ENCODE measurements at regions not wholly inside any gene's neighbourhood (a gene's known extent, or its start where the extent isn't known, plus 50 kb on each side); places are given as distances from the start of the nearest gene placed in this dataset.

GRCh38 chr15:95958382-95958781, 372.1 kb upstream of the NR2F2 start:
- DNase-seq (ENCODE audit: low read depth) = no peak

- no peak for DNase-seq (ENCODE audit: low read depth)
Observed at GRCh38 chr15:95968856-95969255, 361.6 kb upstream of the NR2F2 start.

GRCh38 chr15:95970326-95970725, 360.2 kb upstream of the NR2F2 start:
- DNase-seq (ENCODE audit: low read depth) = no peak

- DNase-seq (ENCODE audit: low read depth) = no peak
Observed at GRCh38 chr15:95972041-95972553, 358.4 kb upstream of the NR2F2 start.

- DNase-seq (ENCODE audit: low read depth) = no peak
Observed at GRCh38 chr15:95972812-95973211, 357.7 kb upstream of the NR2F2 start.

GRCh38 chr15:95973566-95974256, 356.8 kb upstream of the NR2F2 start:
- no peak for DNase-seq (ENCODE audit: low read depth)

- no peak for DNase-seq (ENCODE audit: low read depth)
Observed at GRCh38 chr15:95975212-95975611, 355.3 kb upstream of the NR2F2 start.

- no peak for DNase-seq (ENCODE audit: low read depth)
Observed at GRCh38 chr15:95979286-95979685, 351.2 kb upstream of the NR2F2 start.

- no peak for DNase-seq (ENCODE audit: low read depth)
Observed at GRCh38 chr15:95981209-95981608, 349.3 kb upstream of the NR2F2 start.

GRCh38 chr15:95987299-95987698, 343.2 kb upstream of the NR2F2 start:
- no peak for DNase-seq (ENCODE audit: low read depth)

- DNase-seq (ENCODE audit: low read depth) = no peak
Observed at GRCh38 chr15:95987886-95988573, 342.5 kb upstream of the NR2F2 start.

- DNase-seq (ENCODE audit: low read depth) = no peak
Observed at GRCh38 chr15:95988574-95988887, 342.0 kb upstream of the NR2F2 start.

- no peak for DNase-seq (ENCODE audit: low read depth)
Observed at GRCh38 chr15:95989392-95989791, 341.1 kb upstream of the NR2F2 start.

GRCh38 chr15:95990833-95991232, 339.7 kb upstream of the NR2F2 start:
- no peak for DNase-seq (ENCODE audit: low read depth)

- DNase-seq (ENCODE audit: low read depth) = no peak
Observed at GRCh38 chr15:95994418-95994817, 336.1 kb upstream of the NR2F2 start.

GRCh38 chr15:95995375-95996168, 334.9 kb upstream of the NR2F2 start:
- DNase-seq (ENCODE audit: low read depth) = no peak

GRCh38 chr15:95996494-95996893, 334.0 kb upstream of the NR2F2 start:
- no peak for DNase-seq (ENCODE audit: low read depth)

GRCh38 chr15:95998935-95999334, 331.6 kb upstream of the NR2F2 start:
- DNase-seq (ENCODE audit: low read depth) = no peak

- DNase-seq (ENCODE audit: low read depth) = no peak
Observed at GRCh38 chr15:96002890-96003859, 327.3 kb upstream of the NR2F2 start.

GRCh38 chr15:96005906-96006305, 324.6 kb upstream of the NR2F2 start:
- DNase-seq (ENCODE audit: low read depth) = no peak

GRCh38 chr15:96011136-96011535, 319.4 kb upstream of the NR2F2 start:
- DNase-seq (ENCODE audit: low read depth) = no peak

- no peak for DNase-seq (ENCODE audit: low read depth)
Observed at GRCh38 chr15:96014939-96015338, 315.6 kb upstream of the NR2F2 start.

Measured in stimulated activated CD8-positive, alpha-beta memory T cell treated with anti-CD3 and anti-CD28 coated beads, Interleukin-7, amount 100 ng/mL, for 24 hours (primary cell).